K562 (cell line): ENCODE measurements at regions not wholly inside any gene's neighbourhood (a gene's known extent, or its start where the extent isn't known, plus 50 kb on each side); places are given as distances from the start of the nearest gene placed in this dataset.
"Not testable (repeated sequence)": the region's sequence is repeated elsewhere in the genome, so short reads cannot be mapped to it uniquely, and the experiment has no call there.

Source experiments
- ATAC-seq: fragments of 200-7000 bp; cut with Tn5 transposase; 3 replicates; pipeline ENCODE4 v1.9.1; 2020; ENCODE audit warnings: moderate library complexity
- BruUV-seq: library from RNA; stranded (reverse); fragments of 400-500 nt; replicated peaks from 2 replicates; lab custom pipeline; 2021; lab: Mats Ljungman, UMichigan
- CTCF ChIA-PET: fragments of 300-600 bp; formaldehyde crosslinking; extraction: SDS; loops from one replicate; lab custom pipeline; 2021; ENCODE audit warnings: low intra/inter-chr PET ratio; lab: Yijun Ruan, JAX
- POLR2A ChIA-PET: fragments of 300-600, 350-650 bp; sonication (Branson Sonifier 250); formaldehyde crosslinking; extraction: SDS; loops from one replicate; lab custom pipeline; 2021; ENCODE audit warnings: antibody characterized with exemption, inconsistent platforms; lab: Yijun Ruan, JAX
- DNase-seq, 4 experiments: peaks; one replicate each; pipeline versions ENCODE4 v3.0.0 to v3.0.0-alpha.2; 2011 to 2018; ENCODE audit warnings: low spot score in 3 of 4, mixed read lengths in 3 of 4; ENCODE audit errors: extremely low read depth in 1 of 4
- FAIRE-seq: peaks from 2 replicates; lab custom pipeline; 2011; peaks lifted over from hg19 to GRCh38; lab: Jason Lieb, UNC
- H2AFZ ChIP-seq: 2 replicates; pipeline ENCODE4 v1.6.0; 2011; ENCODE audit warnings: low read depth, low read length, control low read depth, inconsistent platforms
- H3K27ac ChIP-seq: fragments of 200-600 bp; 3 replicates; pipeline ENCODE4 v1.8.0; 2011; ENCODE audit warnings: low read depth, mild to moderate bottlenecking, control low read depth, inconsistent platforms, low read length, moderate library complexity, mixed read lengths; ENCODE audit errors: extremely low read depth
- H3K27me3 ChIP-seq, 2 experiments: fragments of 300-600 bp in 1 of 2; 2 replicates in 1 of 2; 3 replicates in 1 of 2; pipeline versions ENCODE4 v1.6.0 to v1.8.0; 2011; ENCODE audit warnings: inconsistent platforms in 2 of 2, low read length in 2 of 2, mild to moderate bottlenecking in 1 of 2, mixed read lengths in 1 of 2, moderate library complexity in 1 of 2; ENCODE audit not compliant: control insufficient read depth in 2 of 2, insufficient read depth in 2 of 2
- H3K36me3 ChIP-seq: fragments of 300-600 bp; 3 replicates; pipeline ENCODE4 v1.8.0; 2011; ENCODE audit warnings: mild to moderate bottlenecking, low read length, inconsistent platforms; ENCODE audit not compliant: control insufficient read depth, insufficient read depth
- H3K4me1 ChIP-seq, 2 experiments: fragments of 200-600 bp in 1 of 2; replicated peaks in 1 of 2; 2 replicates in 1 of 2; 3 replicates in 1 of 2; pipeline versions ENCODE4 v1.5.1 to v1.8.0; 2011; ENCODE audit warnings: inconsistent platforms in 2 of 2, low read length in 2 of 2, mild to moderate bottlenecking in 1 of 2, mixed read lengths in 1 of 2, moderate library complexity in 1 of 2; ENCODE audit not compliant: control insufficient read depth in 2 of 2, insufficient read depth in 2 of 2
- H3K4me2 ChIP-seq: 2 replicates; pipeline ENCODE4 v1.6.1; 2011; ENCODE audit warnings: low read length, control low read depth, inconsistent platforms, mixed read lengths; ENCODE audit not compliant: insufficient read depth
- H3K4me3 ChIP-seq: fragments of 200-600 bp; sonication (generic), shearing (Covaris generic); 2 replicates; pipeline ENCODE4 v1.5.1; 2016; ENCODE audit warnings: control low read depth, inconsistent platforms
- H3K79me2 ChIP-seq: fragments of 200-600 bp; 3 replicates; pipeline ENCODE4 v1.8.0; 2011; ENCODE audit warnings: low read length, inconsistent platforms; ENCODE audit not compliant: control insufficient read depth, insufficient read depth
- H3K9ac ChIP-seq, 2 experiments: 2 replicates each; pipeline versions ENCODE4 v1.6.0 to v1.6.1; 2011; ENCODE audit warnings: low read depth in 2 of 2, low read length in 2 of 2, control low read depth in 1 of 2, inconsistent platforms in 1 of 2, mild to moderate bottlenecking in 1 of 2, mixed read lengths in 1 of 2; ENCODE audit not compliant: insufficient read depth in 1 of 2
- H3K9me1 ChIP-seq: one replicate; pipeline ENCODE4 v1.6.0; 2011; ENCODE audit warnings: inconsistent platforms, mild to moderate bottlenecking, low read length, moderate library complexity; ENCODE audit not compliant: control insufficient read depth, insufficient read depth
- H3K9me3 ChIP-seq: replicated peaks from 2 replicates; pipeline ENCODE4 v1.5.1; 2011; ENCODE audit warnings: low read depth, low read length, inconsistent platforms; ENCODE audit not compliant: control insufficient read depth, insufficient read depth
- H4K20me1 ChIP-seq: replicated peaks from 2 replicates; pipeline ENCODE4 v1.6.1; 2011; ENCODE audit warnings: low read length, inconsistent platforms, mixed read lengths; ENCODE audit not compliant: control insufficient read depth, insufficient read depth
- WGBS: fragments of 100-300 bp; shearing (Covaris generic); methylation state at CpG from one replicate; pipeline ENCODE4 v1.1.6; 2016; ENCODE audit warnings: low coverage, mixed read lengths; ENCODE audit not compliant: insufficient coverage; ENCODE audit errors: missing lambda C conversion rate; 5-methylcytosine and 5-hydroxymethylcytosine counted together
- in situ Hi-C: fragments of 300-500 bp; cut with MboI; formaldehyde crosslinking; loops from 4 replicates; pipeline ENCODE4 v1.15.0; 2018; ENCODE audit warnings: inconsistent platforms, mixed read lengths
- intact Hi-C: fragments of 100-400 bp; cut with micrococcal nuclease; formaldehyde crosslinking; loops from 2 replicates; pipeline ENCODE4 v1.14.2; 2022

DNA sequence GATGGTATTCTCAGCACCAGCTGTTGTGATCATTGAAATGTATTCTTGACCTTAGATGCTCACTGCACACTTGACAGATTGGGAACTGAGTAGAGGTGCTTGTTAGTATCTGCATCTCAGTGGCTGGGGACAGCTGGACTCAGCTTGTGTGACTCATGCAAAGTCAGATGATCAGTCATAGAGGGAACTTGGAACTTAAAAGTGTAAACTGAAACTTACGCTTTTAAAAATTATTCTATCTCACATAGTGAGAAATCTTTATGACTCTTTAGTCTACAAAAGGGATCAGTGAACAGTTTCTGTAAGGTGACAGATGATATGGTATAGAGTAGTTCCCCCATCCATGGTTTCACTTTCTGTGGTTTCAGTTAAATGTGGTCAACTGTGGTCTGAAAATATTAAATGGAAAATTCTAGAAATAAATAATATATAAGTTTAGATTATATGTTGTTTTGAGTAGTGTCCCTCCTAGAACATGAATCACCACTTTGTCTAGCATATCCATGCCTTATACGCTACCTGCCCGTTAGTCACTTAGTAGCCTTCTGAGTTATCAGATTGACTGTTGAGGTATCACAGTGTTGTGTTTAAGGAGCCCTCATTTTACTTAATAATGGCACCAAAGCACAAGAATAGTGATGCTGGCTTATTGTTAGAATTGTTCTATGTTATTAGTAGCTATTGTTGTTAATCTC, 135.6 kb upstream of the ZNF658 start:
- WGBS: no CpG with 5 or more reads among the region's 3 CpGs

DNA sequence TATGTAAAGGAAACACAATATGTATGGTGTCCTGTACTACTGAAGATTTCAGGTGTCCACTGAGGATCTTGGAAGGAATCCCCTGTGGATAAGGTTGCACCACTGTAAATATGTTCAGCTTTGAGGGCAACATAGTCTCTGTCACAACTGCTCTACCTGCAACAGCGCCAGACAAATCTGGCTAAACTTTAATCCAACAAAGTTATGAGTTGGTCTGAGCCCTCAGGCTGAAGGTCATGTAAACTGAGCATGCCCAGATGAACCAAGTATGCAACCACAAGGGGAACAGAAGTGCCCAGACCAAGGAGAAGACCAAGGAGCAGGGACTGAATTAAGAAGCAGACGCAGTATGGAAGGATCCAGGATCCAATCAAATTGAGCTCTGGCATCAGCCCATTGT, 135.0 kb upstream of the ZNF658 start:
- in situ Hi-C loops, H3K9me1 ChIP-seq, H3K27me3 ChIP-seq, H3K36me3 ChIP-seq, FAIRE-seq, H3K9me3 ChIP-seq, H3K27ac ChIP-seq, POLR2A ChIA-PET, H3K4me1 ChIP-seq, H3K79me2 ChIP-seq, DNase-seq, CTCF ChIA-PET, H4K20me1 ChIP-seq, ATAC-seq, H2AFZ ChIP-seq, H3K4me2 ChIP-seq, intact Hi-C loops, H3K9ac ChIP-seq, BruUV-seq, H3K4me3 ChIP-seq: not testable (repeated sequence)
- no CpG with 5 or more reads among the region's 2 CpGs for WGBS

More for the DNA sequence above, 135.6 kb upstream of the ZNF658 start:
- H3K9ac ChIP-seq, H3K27ac ChIP-seq, H3K79me2 ChIP-seq, H3K36me3 ChIP-seq, POLR2A ChIA-PET, intact Hi-C loops, CTCF ChIA-PET, H3K4me3 ChIP-seq, H3K4me2 ChIP-seq, H3K27me3 ChIP-seq, FAIRE-seq, BruUV-seq, H3K9me1 ChIP-seq, H3K4me1 ChIP-seq, H3K9me3 ChIP-seq, in situ Hi-C loops, H2AFZ ChIP-seq, H4K20me1 ChIP-seq, ATAC-seq, DNase-seq: not testable (repeated sequence)

DNA sequence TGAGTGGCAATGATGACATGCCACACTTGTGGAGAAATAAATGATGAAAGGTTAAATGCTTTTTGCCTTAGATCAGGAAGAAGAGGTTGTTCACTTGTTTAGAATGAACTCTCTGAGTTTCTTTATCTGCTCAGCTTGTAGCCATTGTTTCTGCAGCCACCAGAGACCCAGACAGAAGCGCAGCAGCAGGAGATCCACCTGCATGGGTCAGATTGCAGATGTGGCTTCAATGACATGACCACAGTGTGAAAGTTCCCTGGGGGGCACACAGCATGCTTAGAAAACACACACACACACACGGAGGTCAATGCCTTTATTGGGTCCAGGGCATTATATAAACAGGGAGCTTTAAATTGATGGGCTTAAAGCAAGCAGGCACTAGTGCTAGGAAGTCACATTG, 129.0 kb upstream of the ZNF658 start:
- H3K27ac ChIP-seq, H4K20me1 ChIP-seq, H3K79me2 ChIP-seq, FAIRE-seq, BruUV-seq, H3K27me3 ChIP-seq, ATAC-seq, H3K4me3 ChIP-seq, intact Hi-C loops, H2AFZ ChIP-seq, POLR2A ChIA-PET, H3K9me3 ChIP-seq, DNase-seq, H3K9me1 ChIP-seq, H3K36me3 ChIP-seq, H3K9ac ChIP-seq, CTCF ChIA-PET, H3K4me2 ChIP-seq, H3K4me1 ChIP-seq, in situ Hi-C loops: not testable (repeated sequence)
- WGBS: no CpG with 5 or more reads among the region's 2 CpGs

DNA sequence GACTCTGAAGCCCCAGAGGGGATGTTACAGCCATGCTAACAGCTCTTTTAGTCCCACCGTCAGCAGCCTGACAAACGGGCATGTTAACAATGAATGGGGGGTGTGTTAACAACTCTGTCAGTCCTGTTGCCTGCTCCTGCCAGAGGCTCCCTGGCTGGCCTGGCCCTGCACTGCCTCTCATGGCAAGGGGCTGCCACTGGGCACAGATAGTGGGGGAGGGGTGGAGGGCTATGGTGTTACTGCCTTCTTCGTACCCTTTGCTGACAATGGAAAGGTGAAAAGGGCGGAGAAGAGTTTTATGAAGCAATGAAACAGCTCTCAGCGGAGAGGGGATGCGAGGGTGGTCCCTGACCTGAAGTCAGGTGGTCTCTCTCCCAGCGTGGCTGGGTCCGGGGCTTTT, 125.9 kb upstream of the ZNF658 start:
- H3K36me3 ChIP-seq, H3K27me3 ChIP-seq, in situ Hi-C loops, H3K9ac ChIP-seq, H3K4me1 ChIP-seq, ATAC-seq, H4K20me1 ChIP-seq, DNase-seq, FAIRE-seq, H3K4me2 ChIP-seq, intact Hi-C loops, CTCF ChIA-PET, H2AFZ ChIP-seq, H3K79me2 ChIP-seq, POLR2A ChIA-PET, H3K9me1 ChIP-seq, BruUV-seq, H3K9me3 ChIP-seq, H3K27ac ChIP-seq, H3K4me3 ChIP-seq: not testable (repeated sequence)
- WGBS: 0% methylated on average over 1 of the region's 8 CpGs
